ENCODE measurements at regions not wholly inside any gene's neighbourhood (a gene's known extent, or its start where the extent isn't known, plus 50 kb on each side); places are given as distances from the start of the nearest gene placed in this dataset.
A peak's percentile ranks its signal among the peaks of the same experiment; 100 is the strongest.

DNA sequence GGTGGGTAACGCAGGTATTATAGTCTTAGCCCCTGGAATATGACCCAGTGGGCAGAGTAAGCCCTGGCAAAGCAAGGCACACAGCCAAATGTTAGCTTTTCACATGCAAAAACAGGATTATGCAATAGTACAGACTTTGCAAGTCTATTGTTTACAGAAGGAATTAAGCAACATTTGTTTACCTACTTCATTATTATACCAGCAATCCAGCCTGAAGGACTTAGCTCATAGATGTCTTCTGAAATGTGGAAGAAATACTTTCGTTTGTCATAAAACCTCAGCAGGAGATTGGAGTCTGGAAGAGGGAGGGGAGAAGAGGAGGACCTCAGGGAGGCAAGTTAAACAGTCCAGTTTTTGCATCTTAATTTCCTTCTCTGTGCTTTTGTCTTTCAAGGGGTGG lies 226.7 kb upstream of the CENPE start (continued):
- TF ChIP-seq ZNF775 (CRISPR knock-in tag; IDR thresholded peaks at IDR 0.05; ENCODE audit: borderline replicate concordance) (no peak), ZNF138 (CRISPR knock-in tag; IDR thresholded peaks at IDR 0.05; ENCODE audit: low read depth) (no peak), ZNF75D (CRISPR knock-in tag; IDR thresholded peaks at IDR 0.05; ENCODE audit: borderline replicate concordance) (no peak), ZNF713 (CRISPR knock-in tag; IDR thresholded peaks at IDR 0.05) (no peak), KLF16 (CRISPR knock-in tag; IDR thresholded peaks at IDR 0.05) (peak in 1 of 2 experiments; percentile 56; a peak in 1 of 4 replicates), ZNF256 (CRISPR knock-in tag; conservative IDR thresholded peaks at IDR 0.05) (no peak), CEBPB (IDR thresholded peaks at IDR 0.05; ENCODE audit: borderline replicate concordance, low read depth, low read length) (peak; percentile 99), ZNF557 (CRISPR knock-in tag; IDR thresholded peaks at IDR 0.05) (no peak), PCBP2 (optimal IDR thresholded peaks at IDR 0.05; ENCODE audit: low read depth, low read length, poor library complexity, severe bottlenecking) (no peak), ZNF382 (CRISPR knock-in tag; IDR thresholded peaks at IDR 0.05; ENCODE audit: borderline replicate concordance) (no peak), ISL2 (CRISPR knock-in tag; IDR thresholded peaks at IDR 0.05) (peak; percentile 56; the same call in 1 of the 2 replicates), SPEN (CRISPR knock-in tag; IDR thresholded peaks at IDR 0.05; ENCODE audit: low read depth) (no peak), NFE2 (CRISPR knock-in tag; IDR thresholded peaks at IDR 0.05) (no peak), MYNN (CRISPR knock-in tag; IDR thresholded peaks at IDR 0.05; ENCODE audit: low read depth) (no peak), CHD2 (IDR thresholded peaks at IDR 0.05; ENCODE audit: low read depth, low read length) (no peak), ZNF468 (CRISPR knock-in tag; IDR thresholded peaks at IDR 0.05) (no peak), MAFF (IDR thresholded peaks at IDR 0.05; ENCODE audit: low read depth, low read length) (no peak), ZNF605 (CRISPR knock-in tag; IDR thresholded peaks at IDR 0.05) (no peak), RARA (CRISPR knock-in tag; IDR thresholded peaks at IDR 0.05) (peak; percentile 55), ZNF850 (CRISPR knock-in tag; conservative IDR thresholded peaks at IDR 0.05) (no peak), ZBTB42 (CRISPR knock-in tag; IDR thresholded peaks at IDR 0.05) (no peak), SMAD3 (CRISPR knock-in tag; IDR thresholded peaks at IDR 0.05) (0 out of 2 replicates have a peak, but pooled peaks have one; percentile 67), ATF7-NPFF (CRISPR knock-in tag; IDR thresholded peaks at IDR 0.05; ENCODE audit: low read depth) (no peak), SIX4 (CRISPR knock-in tag; IDR thresholded peaks at IDR 0.05) (no peak), U2AF1 (optimal IDR thresholded peaks at IDR 0.05; ENCODE audit: low read depth, low read length) (no peak), PCBP1 (IDR thresholded peaks at IDR 0.05; ENCODE audit: borderline replicate concordance, low read depth, low read length) (no peak), ZNF670 (CRISPR knock-in tag; IDR thresholded peaks at IDR 0.05; ENCODE audit: borderline replicate concordance) (no peak)
- TF ChIP-seq, protein P1, sequence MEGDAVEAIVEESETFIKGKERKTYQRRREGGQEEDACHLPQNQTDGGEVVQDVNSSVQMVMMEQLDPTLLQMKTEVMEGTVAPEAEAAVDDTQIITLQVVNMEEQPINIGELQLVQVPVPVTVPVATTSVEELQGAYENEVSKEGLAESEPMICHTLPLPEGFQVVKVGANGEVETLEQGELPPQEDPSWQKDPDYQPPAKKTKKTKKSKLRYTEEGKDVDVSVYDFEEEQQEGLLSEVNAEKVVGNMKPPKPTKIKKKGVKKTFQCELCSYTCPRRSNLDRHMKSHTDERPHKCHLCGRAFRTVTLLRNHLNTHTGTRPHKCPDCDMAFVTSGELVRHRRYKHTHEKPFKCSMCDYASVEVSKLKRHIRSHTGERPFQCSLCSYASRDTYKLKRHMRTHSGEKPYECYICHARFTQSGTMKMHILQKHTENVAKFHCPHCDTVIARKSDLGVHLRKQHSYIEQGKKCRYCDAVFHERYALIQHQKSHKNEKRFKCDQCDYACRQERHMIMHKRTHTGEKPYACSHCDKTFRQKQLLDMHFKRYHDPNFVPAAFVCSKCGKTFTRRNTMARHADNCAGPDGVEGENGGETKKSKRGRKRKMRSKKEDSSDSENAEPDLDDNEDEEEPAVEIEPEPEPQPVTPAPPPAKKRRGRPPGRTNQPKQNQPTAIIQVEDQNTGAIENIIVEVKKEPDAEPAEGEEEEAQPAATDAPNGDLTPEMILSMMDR (CRISPR knock-in tag; IDR thresholded peaks at IDR 0.05) = no peak
- TF ChIP-seq, protein P2, sequence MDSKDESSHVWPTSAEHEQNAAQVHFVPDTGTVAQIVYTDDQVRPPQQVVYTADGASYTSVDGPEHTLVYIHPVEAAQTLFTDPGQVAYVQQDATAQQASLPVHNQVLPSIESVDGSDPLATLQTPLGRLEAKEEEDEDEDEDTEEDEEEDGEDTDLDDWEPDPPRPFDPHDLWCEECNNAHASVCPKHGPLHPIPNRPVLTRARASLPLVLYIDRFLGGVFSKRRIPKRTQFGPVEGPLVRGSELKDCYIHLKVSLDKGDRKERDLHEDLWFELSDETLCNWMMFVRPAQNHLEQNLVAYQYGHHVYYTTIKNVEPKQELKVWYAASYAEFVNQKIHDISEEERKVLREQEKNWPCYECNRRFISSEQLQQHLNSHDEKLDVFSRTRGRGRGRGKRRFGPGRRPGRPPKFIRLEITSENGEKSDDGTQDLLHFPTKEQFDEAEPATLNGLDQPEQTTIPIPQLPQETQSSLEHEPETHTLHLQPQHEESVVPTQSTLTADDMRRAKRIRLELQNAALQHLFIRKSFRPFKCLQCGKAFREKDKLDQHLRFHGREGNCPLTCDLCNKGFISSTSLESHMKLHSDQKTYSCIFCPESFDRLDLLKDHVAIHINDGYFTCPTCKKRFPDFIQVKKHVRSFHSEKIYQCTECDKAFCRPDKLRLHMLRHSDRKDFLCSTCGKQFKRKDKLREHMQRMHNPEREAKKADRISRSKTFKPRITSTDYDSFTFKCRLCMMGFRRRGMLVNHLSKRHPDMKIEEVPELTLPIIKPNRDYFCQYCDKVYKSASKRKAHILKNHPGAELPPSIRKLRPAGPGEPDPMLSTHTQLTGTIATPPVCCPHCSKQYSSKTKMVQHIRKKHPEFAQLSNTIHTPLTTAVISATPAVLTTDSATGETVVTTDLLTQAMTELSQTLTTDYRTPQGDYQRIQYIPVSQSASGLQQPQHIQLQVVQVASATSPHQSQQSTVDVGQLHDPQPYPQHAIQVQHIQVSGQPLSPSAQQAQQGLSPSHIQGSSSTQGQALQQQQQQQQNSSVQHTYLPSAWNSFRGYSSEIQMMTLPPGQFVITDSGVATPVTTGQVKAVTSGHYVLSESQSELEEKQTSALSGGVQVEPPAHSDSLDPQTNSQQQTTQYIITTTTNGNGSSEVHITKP (CRISPR knock-in tag; IDR thresholded peaks at IDR 0.05; ENCODE audit: low read depth) = no peak

Measured in HepG2 (cell line).